ENCODE measurements at regions not wholly inside any gene's neighbourhood (a gene's known extent, or its start where the extent isn't known, plus 50 kb on each side); places are given as distances from the start of the nearest gene placed in this dataset.

- H2AK5ac ChIP-seq (ENCODE audit: low read depth, low read length), result no peak overlapping the region
- no peak overlapping the region for H3K4me3 ChIP-seq (ENCODE audit: low read length in 2 of 2)
- no peak overlapping the region for H2BK5ac ChIP-seq (ENCODE audit: low read length)
- no peaks in the 10 kb centered on the region for H3K27me3 ChIP-seq (ENCODE audit: control insufficient read depth in 3 of 3, insufficient read depth in 3 of 3, low read depth in 1 of 3, low read length in 3 of 3)
- H3K36me3 ChIP-seq (replicated peaks in 1 of 2; ENCODE audit: control insufficient read depth in 2 of 2, insufficient read depth in 2 of 2, low read length in 2 of 2), result no peaks in the 10 kb centered on the region
- H3K4ac ChIP-seq (ENCODE audit: low read length), result no peak overlapping the region
- no CpG with 5 or more reads among the region's 1 CpG for WGBS, 2 donors (ENCODE audit: extremely low coverage in 2 of 2, insufficient read length in 2 of 2, insufficient replicate concordance in 1 of 2)
- H2BK120ac ChIP-seq (ENCODE audit: low read depth, low read length), result no peak overlapping the region
- no peak overlapping the region for H4K8ac ChIP-seq (ENCODE audit: low read depth, low read length)
- H2BK12ac ChIP-seq (ENCODE audit: low read length), result no peak overlapping the region
- no peak overlapping the region for H3K23ac ChIP-seq (ENCODE audit: low read depth, low read length, poor library complexity)
- no peak overlapping the region for H2AFZ ChIP-seq (ENCODE audit: low read length)
- no peaks in the 10 kb centered on the region for H3K79me1 ChIP-seq (ENCODE audit: low read depth, low read length)
- no peak overlapping the region for H2BK15ac ChIP-seq (ENCODE audit: low read length)
- H3K9ac ChIP-seq (ENCODE audit: low read depth, low read length, poor library complexity), result no peak overlapping the region
- H4K91ac ChIP-seq (ENCODE audit: low read depth, low read length, poor library complexity), result no peak overlapping the region
- H3K4me2 ChIP-seq (ENCODE audit: insufficient read depth, low read length, poor library complexity, severe bottlenecking), result no peak overlapping the region
- H3K4me1 ChIP-seq (ENCODE audit: control insufficient read depth in 2 of 2, insufficient read depth in 1 of 2, low read depth in 1 of 2, low read length in 2 of 2), result no peaks in the 10 kb centered on the region
- H3K9me3 ChIP-seq (replicated peaks in 1 of 2; ENCODE audit: control insufficient read depth in 2 of 2, insufficient read depth in 1 of 2, low read depth in 1 of 2, low read length in 2 of 2), result no peaks in the 10 kb centered on the region
- H3K18ac ChIP-seq (ENCODE audit: low read length), result no peak overlapping the region
- no peak for DNase-seq (ENCODE audit: low spot score)
- no peak overlapping the region for H3K27ac ChIP-seq (replicated peaks; ENCODE audit: low read length)
- no peak overlapping the region for H3K14ac ChIP-seq (ENCODE audit: low read length)
These were observed 498.7 kb downstream of the SOX5 start for GRCh38 chr12:23450810-23451209.

GRCh38 chr12:23455283-23455682 is 494.2 kb downstream of the SOX5 start:
- H3K14ac ChIP-seq (ENCODE audit: low read length), result no peak overlapping the region
- no peaks in the 10 kb centered on the region for H3K36me3 ChIP-seq (replicated peaks in 1 of 2; ENCODE audit: control insufficient read depth in 2 of 2, insufficient read depth in 2 of 2, low read length in 2 of 2)
- DNase-seq (ENCODE audit: low spot score), result no peak
- no peaks in the 10 kb centered on the region for H3K79me1 ChIP-seq (ENCODE audit: low read depth, low read length)
- H3K9me3 ChIP-seq (replicated peaks in 1 of 2; ENCODE audit: control insufficient read depth in 2 of 2, insufficient read depth in 1 of 2, low read depth in 1 of 2, low read length in 2 of 2), result no peaks in the 10 kb centered on the region
- H3K27me3 ChIP-seq (ENCODE audit: control insufficient read depth in 3 of 3, insufficient read depth in 3 of 3, low read depth in 1 of 3, low read length in 3 of 3), result no peaks in the 10 kb centered on the region
- H3K4me3 ChIP-seq (ENCODE audit: low read length in 2 of 2), result no peak overlapping the region
- no peak overlapping the region for H3K23ac ChIP-seq (ENCODE audit: low read depth, low read length, poor library complexity)
- no peak overlapping the region for H4K8ac ChIP-seq (ENCODE audit: low read depth, low read length)
- no peak overlapping the region for H2AK5ac ChIP-seq (ENCODE audit: low read depth, low read length)
- H4K91ac ChIP-seq (ENCODE audit: low read depth, low read length, poor library complexity), result no peak overlapping the region
- H2BK12ac ChIP-seq (ENCODE audit: low read length), result no peak overlapping the region
- no peak overlapping the region for H2BK15ac ChIP-seq (ENCODE audit: low read length)
- no peaks in the 10 kb centered on the region for H3K4me1 ChIP-seq (ENCODE audit: control insufficient read depth in 2 of 2, insufficient read depth in 1 of 2, low read depth in 1 of 2, low read length in 2 of 2)
- H3K9ac ChIP-seq (ENCODE audit: low read depth, low read length, poor library complexity), result no peak overlapping the region
- no peak overlapping the region for H3K18ac ChIP-seq (ENCODE audit: low read length)
- WGBS, 2 donors (ENCODE audit: extremely low coverage in 2 of 2, insufficient read length in 2 of 2, insufficient replicate concordance in 1 of 2), result no CpG with 5 or more reads among the region's 2 CpGs
- no peak overlapping the region for H3K4ac ChIP-seq (ENCODE audit: low read length)
- H3K4me2 ChIP-seq (ENCODE audit: insufficient read depth, low read length, poor library complexity, severe bottlenecking), result no peak overlapping the region
- no peak overlapping the region for H2AFZ ChIP-seq (ENCODE audit: low read length)
- H2BK120ac ChIP-seq (ENCODE audit: low read depth, low read length), result no peak overlapping the region
- H2BK5ac ChIP-seq (ENCODE audit: low read length), result no peak overlapping the region
- H3K27ac ChIP-seq (replicated peaks; ENCODE audit: low read length), result no peak overlapping the region

- Histone ChIP-seq H3K14ac (ENCODE audit: low read length) (no peak overlapping the region), H3K27me3 (ENCODE audit: control insufficient read depth in 3 of 3, insufficient read depth in 3 of 3, low read depth in 1 of 3, low read length in 3 of 3) (no peaks in the 10 kb centered on the region), H3K18ac (ENCODE audit: low read length) (no peak overlapping the region), H3K9me3 (replicated peaks in 1 of 2; ENCODE audit: control insufficient read depth in 2 of 2, insufficient read depth in 1 of 2, low read depth in 1 of 2, low read length in 2 of 2) (peaks cover 0 to 5% of the 10 kb centered on the region in 2 donors), H2BK120ac (ENCODE audit: low read depth, low read length) (no peak overlapping the region), H2BK5ac (ENCODE audit: low read length) (no peak overlapping the region), H2AFZ (ENCODE audit: low read length) (no peak overlapping the region), H4K91ac (ENCODE audit: low read depth, low read length, poor library complexity) (no peak overlapping the region), H3K4me3 (ENCODE audit: low read length in 2 of 2) (no peak overlapping the region), H3K27ac (replicated peaks; ENCODE audit: low read length) (no peak overlapping the region), H4K8ac (ENCODE audit: low read depth, low read length) (no peak overlapping the region), H3K79me1 (ENCODE audit: low read depth, low read length) (no peaks in the 10 kb centered on the region), H3K36me3 (replicated peaks in 1 of 2; ENCODE audit: control insufficient read depth in 2 of 2, insufficient read depth in 2 of 2, low read length in 2 of 2) (no peaks in the 10 kb centered on the region), H3K4ac (ENCODE audit: low read length) (no peak overlapping the region), H3K23ac (ENCODE audit: low read depth, low read length, poor library complexity) (no peak overlapping the region), H3K4me2 (ENCODE audit: insufficient read depth, low read length, poor library complexity, severe bottlenecking) (no peak overlapping the region), H2BK15ac (ENCODE audit: low read length) (no peak overlapping the region), H2AK5ac (ENCODE audit: low read depth, low read length) (no peak overlapping the region), H2BK12ac (ENCODE audit: low read length) (no peak overlapping the region), H3K9ac (ENCODE audit: low read depth, low read length, poor library complexity) (no peak overlapping the region), H3K4me1 (ENCODE audit: control insufficient read depth in 2 of 2, insufficient read depth in 1 of 2, low read depth in 1 of 2, low read length in 2 of 2) (no peaks in the 10 kb centered on the region)
- no peak for DNase-seq (ENCODE audit: low spot score)
- WGBS, 2 donors (ENCODE audit: extremely low coverage in 2 of 2, insufficient read length in 2 of 2, insufficient replicate concordance in 1 of 2), result no CpG with 5 or more reads among the region's 2 CpGs
These were observed 490.8 kb downstream of the SOX5 start for GRCh38 chr12:23458640-23459039.

- Histone ChIP-seq H3K4me3 (ENCODE audit: low read length in 2 of 2) (no peak overlapping the region), H3K9ac (ENCODE audit: low read depth, low read length, poor library complexity) (no peak overlapping the region), H3K23ac (ENCODE audit: low read depth, low read length, poor library complexity) (no peak overlapping the region), H3K27ac (replicated peaks; ENCODE audit: low read length) (no peak overlapping the region), H2BK120ac (ENCODE audit: low read depth, low read length) (no peak overlapping the region), H2BK12ac (ENCODE audit: low read length) (no peak overlapping the region), H4K8ac (ENCODE audit: low read depth, low read length) (no peak overlapping the region), H3K79me1 (ENCODE audit: low read depth, low read length) (no peaks in the 10 kb centered on the region), H4K91ac (ENCODE audit: low read depth, low read length, poor library complexity) (no peak overlapping the region), H3K9me3 (replicated peaks in 1 of 2; ENCODE audit: control insufficient read depth in 2 of 2, insufficient read depth in 1 of 2, low read depth in 1 of 2, low read length in 2 of 2) (peaks cover 6 to 10% of the 10 kb centered on the region in 2 donors), H3K36me3 (replicated peaks in 1 of 2; ENCODE audit: control insufficient read depth in 2 of 2, insufficient read depth in 2 of 2, low read length in 2 of 2) (no peaks in the 10 kb centered on the region), H3K4ac (ENCODE audit: low read length) (no peak overlapping the region), H3K4me1 (ENCODE audit: control insufficient read depth in 2 of 2, insufficient read depth in 1 of 2, low read depth in 1 of 2, low read length in 2 of 2) (no peaks in the 10 kb centered on the region), H3K14ac (ENCODE audit: low read length) (no peak overlapping the region), H3K27me3 (ENCODE audit: control insufficient read depth in 3 of 3, insufficient read depth in 3 of 3, low read depth in 1 of 3, low read length in 3 of 3) (no peaks in the 10 kb centered on the region), H2AK5ac (ENCODE audit: low read depth, low read length) (no peak overlapping the region), H2BK15ac (ENCODE audit: low read length) (no peak overlapping the region), H2AFZ (ENCODE audit: low read length) (no peak overlapping the region), H2BK5ac (ENCODE audit: low read length) (no peak overlapping the region), H3K18ac (ENCODE audit: low read length) (no peak overlapping the region), H3K4me2 (ENCODE audit: insufficient read depth, low read length, poor library complexity, severe bottlenecking) (no peak overlapping the region)
- DNase-seq (ENCODE audit: low spot score), result no peak
- WGBS, 2 donors (ENCODE audit: extremely low coverage in 2 of 2, insufficient read length in 2 of 2, insufficient replicate concordance in 1 of 2), result no CpG with 5 or more reads among the region's 3 CpGs
These were observed 486.9 kb downstream of the SOX5 start for GRCh38 chr12:23462546-23462945.
